Mesothelial cell of epicardium (in vitro differentiated cells): ENCODE measurements at regions not wholly inside any gene's neighbourhood (a gene's known extent, or its start where the extent isn't known, plus 50 kb on each side); places are given as distances from the start of the nearest gene placed in this dataset.

ENCODE experiments used
- DNase-seq, 2 experiments: peaks; one replicate each; pipeline ENCODE4 v3.0.0; 2021; ENCODE audit warnings: low spot score in 2 of 2; ENCODE audit not compliant: unreplicated experiment in 2 of 2
- H3K27ac Mint-ChIP-seq: 2 replicates; pipeline ENCODE4 v1.8.0; 2021; ENCODE audit warnings: mixed read lengths
- H3K27me3 Mint-ChIP-seq: 2 replicates; pipeline ENCODE4 v1.8.0; 2021; ENCODE audit warnings: low read depth, mixed read lengths
- H3K36me3 Mint-ChIP-seq: 2 replicates; pipeline ENCODE4 v1.8.0; 2021; ENCODE audit warnings: mixed read lengths
- H3K4me1 Mint-ChIP-seq: 2 replicates; pipeline ENCODE4 v1.8.0; 2021; ENCODE audit warnings: mixed read lengths
- H3K4me3 Mint-ChIP-seq: 2 replicates; pipeline ENCODE4 v1.8.0; 2021; ENCODE audit warnings: mild to moderate bottlenecking, moderate library complexity, mixed read lengths
- H3K9me3 Mint-ChIP-seq: 2 replicates; pipeline ENCODE4 v1.8.0; 2021; ENCODE audit warnings: mixed read lengths
- TF ChIP-seq, protein P1 (sequence below): fragments of 200-600 bp; sonication (generic); IDR thresholded peaks from one replicate; pipeline ENCODE4 v1.5.0; 2021; ENCODE audit warnings: antibody characterized with exemption; ENCODE audit not compliant: unreplicated experiment

DNA sequence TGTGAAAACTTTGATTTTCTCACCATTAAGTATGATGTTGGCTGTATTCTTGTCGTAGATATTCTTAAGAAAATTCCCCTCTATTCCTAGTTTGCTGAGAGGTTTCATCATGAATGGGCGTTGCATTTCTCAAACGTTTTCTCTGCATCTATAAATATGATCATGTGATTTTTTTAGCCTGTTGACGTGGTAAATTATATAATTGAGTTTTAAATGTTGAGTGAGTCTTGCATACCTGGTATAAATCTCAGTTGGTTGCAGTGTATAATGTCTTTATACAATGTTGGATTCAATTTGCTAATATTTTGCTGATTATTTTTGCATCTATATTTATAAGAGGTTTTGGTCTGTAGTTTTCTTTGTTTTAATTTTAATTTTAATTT, 405.9 kb upstream of the MIS18BP1 start:
- TF ChIP-seq, protein P1, sequence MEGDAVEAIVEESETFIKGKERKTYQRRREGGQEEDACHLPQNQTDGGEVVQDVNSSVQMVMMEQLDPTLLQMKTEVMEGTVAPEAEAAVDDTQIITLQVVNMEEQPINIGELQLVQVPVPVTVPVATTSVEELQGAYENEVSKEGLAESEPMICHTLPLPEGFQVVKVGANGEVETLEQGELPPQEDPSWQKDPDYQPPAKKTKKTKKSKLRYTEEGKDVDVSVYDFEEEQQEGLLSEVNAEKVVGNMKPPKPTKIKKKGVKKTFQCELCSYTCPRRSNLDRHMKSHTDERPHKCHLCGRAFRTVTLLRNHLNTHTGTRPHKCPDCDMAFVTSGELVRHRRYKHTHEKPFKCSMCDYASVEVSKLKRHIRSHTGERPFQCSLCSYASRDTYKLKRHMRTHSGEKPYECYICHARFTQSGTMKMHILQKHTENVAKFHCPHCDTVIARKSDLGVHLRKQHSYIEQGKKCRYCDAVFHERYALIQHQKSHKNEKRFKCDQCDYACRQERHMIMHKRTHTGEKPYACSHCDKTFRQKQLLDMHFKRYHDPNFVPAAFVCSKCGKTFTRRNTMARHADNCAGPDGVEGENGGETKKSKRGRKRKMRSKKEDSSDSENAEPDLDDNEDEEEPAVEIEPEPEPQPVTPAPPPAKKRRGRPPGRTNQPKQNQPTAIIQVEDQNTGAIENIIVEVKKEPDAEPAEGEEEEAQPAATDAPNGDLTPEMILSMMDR = no peak
- DNase-seq = no peak
- peaks cover 25% of the 10 kb centered on the region for H3K27me3 Mint-ChIP-seq
- H3K9me3 Mint-ChIP-seq = peaks cover 33% of the 10 kb centered on the region
- H3K4me3 Mint-ChIP-seq = no peak overlapping the region
- H3K4me1 Mint-ChIP-seq = peaks cover 8% of the 10 kb centered on the region
- peaks cover 1% of the 10 kb centered on the region for H3K36me3 Mint-ChIP-seq
- no peak overlapping the region for H3K27ac Mint-ChIP-seq

DNA sequence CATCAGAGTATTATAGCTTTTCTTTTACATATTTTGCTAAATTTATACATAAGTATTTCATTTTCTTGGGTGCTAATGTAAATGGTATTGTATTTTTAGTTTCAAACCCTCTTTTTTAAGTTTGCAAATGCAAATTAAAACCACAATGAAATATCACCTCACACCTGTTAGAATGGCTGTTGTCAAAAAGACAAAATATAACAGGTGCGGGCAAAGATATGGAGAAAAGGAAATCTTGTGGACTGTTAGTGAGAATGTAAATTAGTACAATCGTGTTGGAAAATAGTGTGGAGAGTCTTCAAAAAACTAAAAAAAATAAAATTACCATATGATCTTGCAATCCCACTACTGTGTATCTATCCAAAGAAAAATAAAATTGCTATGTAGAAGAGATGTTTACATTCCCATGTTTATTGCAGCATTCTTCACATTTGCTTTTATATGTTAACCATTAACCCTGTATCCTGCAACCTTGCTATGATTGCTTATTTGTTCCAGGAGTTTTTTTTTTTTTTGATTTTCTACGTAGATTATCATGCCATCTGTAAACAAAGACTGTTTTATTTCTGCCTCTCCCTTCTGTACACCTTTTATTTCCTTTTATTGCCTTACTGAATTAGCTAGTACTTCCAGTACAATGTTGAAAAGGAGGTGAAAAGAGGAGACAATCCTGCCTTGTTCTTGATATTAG, 405.4 kb upstream of the MIS18BP1 start:
- peaks cover 23% of the 10 kb centered on the region for H3K27me3 Mint-ChIP-seq

GRCh38 chr14:45651890-45652289, 398.9 kb upstream of the MIS18BP1 start:
- no peak overlapping the region for H3K4me3 Mint-ChIP-seq
- peak overlapping the region; percentile 75 for H3K27ac Mint-ChIP-seq
- H3K27me3 Mint-ChIP-seq = no peaks in the 10 kb centered on the region
- H3K36me3 Mint-ChIP-seq = no peaks in the 10 kb centered on the region
- peaks cover 10% of the 10 kb centered on the region for H3K9me3 Mint-ChIP-seq
- no peak for DNase-seq
- TF ChIP-seq, protein P1 = no peak
- H3K4me1 Mint-ChIP-seq = peaks cover 31% of the 10 kb centered on the region

More for the DNA sequence above, 405.4 kb upstream of the MIS18BP1 start:
- TF ChIP-seq, protein P1 = no peak
- no peak for DNase-seq
- H3K36me3 Mint-ChIP-seq = peaks cover under 1% of the 10 kb centered on the region
- peaks cover 31% of the 10 kb centered on the region for H3K9me3 Mint-ChIP-seq
- no peak overlapping the region for H3K4me3 Mint-ChIP-seq
- peaks cover 12% of the 10 kb centered on the region for H3K4me1 Mint-ChIP-seq
- no peak overlapping the region for H3K27ac Mint-ChIP-seq

DNA sequence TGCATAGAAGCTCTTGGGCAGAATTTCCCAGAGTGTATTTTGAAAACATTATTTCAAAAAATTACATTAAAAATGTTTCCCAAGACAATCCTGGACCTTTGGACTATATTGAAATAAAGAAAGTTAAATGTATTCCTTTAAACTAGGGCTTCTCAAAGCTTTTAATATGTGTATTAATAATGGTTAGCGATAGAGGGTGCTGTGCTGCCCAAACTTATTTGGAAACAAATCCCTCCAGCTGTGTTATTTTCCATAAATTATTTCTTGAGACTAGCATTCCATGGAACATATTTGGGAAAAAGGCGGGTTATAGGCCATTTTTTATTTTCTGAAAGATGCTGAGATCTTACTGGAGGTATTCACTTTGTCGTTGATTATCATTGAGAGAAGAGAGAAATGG, 397.8 kb upstream of the MIS18BP1 start:
- peaks cover 31% of the 10 kb centered on the region for H3K4me1 Mint-ChIP-seq
- no peaks in the 10 kb centered on the region for H3K27me3 Mint-ChIP-seq
- DNase-seq = no peak
- H3K9me3 Mint-ChIP-seq = peaks cover 4% of the 10 kb centered on the region
- H3K4me3 Mint-ChIP-seq = no peak overlapping the region
- no peak overlapping the region for H3K27ac Mint-ChIP-seq
- no peaks in the 10 kb centered on the region for H3K36me3 Mint-ChIP-seq
- TF ChIP-seq, protein P1 = no peak

DNA sequence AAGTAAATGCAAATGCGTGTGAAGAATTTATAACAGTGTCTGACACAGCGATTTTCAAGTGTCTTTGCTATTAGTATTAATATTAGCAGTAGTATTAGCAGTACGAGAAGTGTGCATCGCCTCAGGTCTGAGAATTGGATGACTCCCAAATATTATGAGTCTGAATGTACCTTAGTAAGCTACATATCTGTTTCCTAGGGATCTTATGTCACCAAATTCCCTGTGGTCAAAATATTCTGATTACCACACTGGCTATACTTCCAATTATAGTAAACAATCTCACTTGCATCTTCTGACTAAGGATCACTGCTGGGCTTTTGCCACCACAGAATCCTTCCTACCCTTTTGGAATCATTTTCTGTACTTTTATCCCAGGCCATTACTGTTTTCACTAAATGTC, 396.0 kb upstream of the MIS18BP1 start:
- no peak overlapping the region for H3K4me3 Mint-ChIP-seq
- H3K27me3 Mint-ChIP-seq = no peaks in the 10 kb centered on the region
- no peaks in the 10 kb centered on the region for H3K36me3 Mint-ChIP-seq
- no peak for DNase-seq
- peaks cover 4% of the 10 kb centered on the region for H3K9me3 Mint-ChIP-seq
- no peak overlapping the region for H3K27ac Mint-ChIP-seq
- TF ChIP-seq, protein P1 = no peak
- peaks cover 25% of the 10 kb centered on the region for H3K4me1 Mint-ChIP-seq
